HS-27A (cell line): ENCODE measurements at regions not wholly inside any gene's neighbourhood (a gene's known extent, or its start where the extent isn't known, plus 50 kb on each side); places are given as distances from the start of the nearest gene placed in this dataset.
"Not testable (repeated sequence)": the region's sequence is repeated elsewhere in the genome, so short reads cannot be mapped to it uniquely, and the experiment has no call there.

Experiments used
- DNase-seq: peaks from one replicate; pipeline ENCODE4 v3.0.0-alpha.2; 2012; ENCODE audit warnings: low read depth, missing footprints

DNA sequence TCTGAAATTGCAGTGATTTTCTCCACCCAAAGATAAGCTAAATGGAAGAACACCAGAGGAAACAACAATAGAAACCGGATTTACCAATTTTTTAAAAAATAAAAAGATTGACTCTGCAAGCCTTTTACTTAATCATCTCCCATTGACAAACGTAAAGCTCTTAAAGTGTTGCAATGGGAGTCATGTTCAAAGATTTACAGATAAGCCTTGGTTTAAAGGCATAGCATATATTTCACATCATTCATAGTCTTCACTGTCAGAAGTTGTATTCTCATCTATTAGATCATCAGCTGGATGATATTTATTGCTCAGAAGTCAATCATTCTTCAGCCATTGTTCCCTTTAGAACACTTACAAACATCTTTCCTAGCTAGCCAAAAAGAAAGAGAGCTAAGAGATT lies 397.6 kb downstream of the GBE1 start:
- DNase-seq = no peak

DNA sequence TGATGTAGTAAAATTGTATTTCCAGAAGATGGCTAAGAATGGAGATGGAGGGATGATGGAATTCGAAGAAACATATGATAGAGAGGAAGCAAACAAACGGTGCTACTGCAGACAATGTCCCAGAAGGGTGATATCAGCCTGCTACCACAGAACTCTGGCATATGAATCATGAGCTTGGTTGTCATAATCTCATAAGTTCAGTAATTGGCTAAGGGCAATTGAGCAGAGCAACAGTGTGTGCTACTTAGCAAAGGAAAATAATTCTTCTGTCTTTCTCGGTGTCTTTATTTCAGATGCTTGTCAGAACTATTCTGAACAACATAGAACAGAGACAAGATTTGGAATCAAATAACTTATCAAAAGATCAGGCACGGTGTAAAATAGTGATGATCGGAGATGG lies 407.3 kb downstream of the GBE1 start:
- no peak for DNase-seq

- DNase-seq = no peak
These were observed 408.6 kb downstream of the GBE1 start for GRCh38 chr3:81352867-81353266.

GRCh38 chr3:81349816-81350340 lies 411.6 kb downstream of the GBE1 start:
- no peak for DNase-seq

DNA sequence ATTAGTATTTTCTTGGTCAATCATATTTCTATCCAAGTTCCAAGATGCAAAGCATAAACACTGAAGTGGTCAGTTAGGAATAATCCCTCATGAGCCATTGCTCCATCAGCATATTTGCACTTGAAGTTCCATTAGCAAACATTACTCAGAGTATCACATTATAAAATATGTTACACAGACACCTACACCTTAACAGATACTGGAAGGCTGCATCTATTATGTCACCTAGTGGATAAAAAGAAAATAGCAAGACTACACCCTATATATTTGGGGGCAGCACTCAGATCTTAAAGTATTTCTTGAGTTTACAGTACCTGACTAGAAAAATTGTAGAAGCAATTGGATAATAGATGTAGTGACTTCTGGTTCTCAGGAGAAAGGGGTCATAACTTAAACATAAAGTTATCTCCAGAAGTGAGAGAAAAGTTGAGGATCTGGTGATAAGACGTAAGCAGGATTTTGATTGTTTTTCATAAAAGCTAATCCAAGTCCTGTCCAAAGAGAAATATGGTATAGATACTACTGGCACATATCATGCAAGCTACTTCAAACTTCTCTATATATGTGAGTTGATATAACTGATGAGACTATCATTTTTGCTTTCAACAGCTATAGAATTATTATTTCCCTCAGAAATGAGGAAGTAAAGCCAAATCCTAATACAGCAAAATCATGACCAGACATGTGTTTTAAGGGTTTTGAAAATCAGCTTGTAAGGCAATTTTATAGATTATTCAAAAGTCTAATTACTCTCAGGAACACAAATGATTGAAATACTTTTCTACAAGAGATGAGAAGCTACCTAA lies 422.2 kb downstream of the GBE1 start:
- DNase-seq = peak; percentile 14

DNA sequence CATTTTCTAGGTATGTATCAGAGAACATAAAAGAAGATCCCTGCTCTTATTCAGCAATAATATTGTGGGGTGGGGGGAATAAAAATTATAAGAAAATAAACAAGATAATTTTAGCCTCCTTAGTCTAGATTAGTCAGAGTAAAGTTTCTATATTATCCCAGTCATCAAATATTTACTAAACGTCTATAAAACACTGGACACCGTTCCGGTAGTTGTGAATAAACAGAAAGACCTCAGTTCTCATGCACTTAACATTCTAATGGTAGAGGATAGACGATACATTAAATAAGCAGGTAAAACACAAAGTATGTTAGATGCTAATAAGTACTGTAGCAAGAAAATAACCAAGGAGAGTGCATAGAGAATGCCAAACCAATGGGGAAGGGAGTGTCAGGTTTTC lies 425.0 kb downstream of the GBE1 start:
- DNase-seq = no peak

- DNase-seq = not testable (repeated sequence)
These were observed 431.6 kb downstream of the GBE1 start for GRCh38 chr3:81329835-81330234.

DNA sequence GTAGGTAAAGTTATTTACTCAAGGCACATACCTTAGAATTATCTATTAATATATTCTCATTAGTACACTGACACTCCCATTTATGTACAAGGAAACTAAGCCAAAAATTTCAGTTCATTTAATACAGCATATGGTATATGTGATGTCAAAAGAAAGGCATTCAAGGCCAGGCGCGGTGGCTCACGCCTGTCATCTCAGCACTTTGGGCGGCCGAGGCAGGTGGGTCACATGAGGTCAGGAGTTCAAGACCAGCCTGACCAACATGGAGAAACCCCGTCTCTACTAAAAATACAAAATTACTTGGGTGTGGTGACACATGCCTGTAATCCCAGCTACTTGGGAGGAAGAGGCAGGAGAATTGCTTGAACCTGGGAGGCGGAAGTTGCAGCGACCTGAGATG lies 435.2 kb downstream of the GBE1 start:
- no peak for DNase-seq

DNA sequence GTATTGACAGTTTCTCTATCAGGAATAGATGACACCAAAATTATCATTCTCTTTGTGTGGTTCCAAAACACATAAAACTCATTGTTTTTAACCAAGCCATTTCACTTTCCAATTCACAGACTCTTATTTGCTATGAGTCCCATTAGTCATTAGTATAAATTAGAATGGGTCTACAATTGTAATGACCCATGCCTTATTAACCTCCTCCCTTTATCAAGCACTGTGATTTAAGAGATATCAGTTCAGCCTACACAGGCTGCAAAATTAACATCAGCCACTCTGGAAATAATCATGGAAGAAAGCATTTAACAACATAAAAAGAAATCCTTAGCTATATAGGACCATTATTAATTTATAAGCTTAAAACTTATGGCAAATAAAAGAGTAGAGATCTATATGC lies 440.6 kb downstream of the GBE1 start:
- no peak for DNase-seq

- no peak for DNase-seq
These were observed 446.4 kb downstream of the GBE1 start for GRCh38 chr3:81315030-81315429.

GRCh38 chr3:81311321-81311720 lies 450.1 kb downstream of the GBE1 start:
- no peak for DNase-seq

DNA sequence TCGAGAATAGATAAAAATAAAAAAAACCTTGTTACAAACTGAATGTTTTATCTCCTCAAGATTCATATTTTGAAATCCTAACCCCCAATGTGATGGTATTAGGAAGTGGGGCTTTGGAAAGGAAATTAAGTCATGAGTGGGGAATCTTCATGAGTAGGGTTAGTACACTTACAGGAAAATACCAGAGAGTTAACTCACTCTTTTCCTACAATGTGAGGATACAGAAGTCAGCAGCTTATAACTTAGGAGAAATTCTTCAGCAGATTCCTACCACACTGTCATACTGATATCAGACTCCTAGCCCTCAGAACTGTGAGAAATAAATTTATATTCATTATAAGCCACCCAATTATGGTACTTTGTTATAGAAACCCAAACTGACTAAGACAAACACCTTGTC lies 453.1 kb downstream of the GBE1 start:
- DNase-seq = no peak

DNA sequence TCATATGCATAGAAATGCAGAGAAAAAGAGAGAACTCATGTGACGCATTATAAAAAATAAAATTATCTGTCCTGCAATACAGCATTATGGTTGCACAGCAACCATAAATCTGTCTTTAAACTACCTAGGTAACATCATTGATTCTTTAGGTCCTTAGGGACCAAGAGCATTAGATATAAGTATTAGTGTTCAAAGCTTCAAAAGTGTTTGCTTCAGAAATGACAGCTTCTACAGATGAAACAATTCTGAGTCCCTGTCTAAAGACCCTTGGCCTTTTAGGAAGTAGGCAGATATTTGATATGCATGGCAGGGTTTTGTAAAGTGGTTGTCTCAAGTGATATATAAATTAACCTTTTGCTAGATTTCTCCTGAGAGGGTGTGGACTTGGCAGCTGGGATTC lies 454.2 kb downstream of the GBE1 start:
- no peak for DNase-seq

DNA sequence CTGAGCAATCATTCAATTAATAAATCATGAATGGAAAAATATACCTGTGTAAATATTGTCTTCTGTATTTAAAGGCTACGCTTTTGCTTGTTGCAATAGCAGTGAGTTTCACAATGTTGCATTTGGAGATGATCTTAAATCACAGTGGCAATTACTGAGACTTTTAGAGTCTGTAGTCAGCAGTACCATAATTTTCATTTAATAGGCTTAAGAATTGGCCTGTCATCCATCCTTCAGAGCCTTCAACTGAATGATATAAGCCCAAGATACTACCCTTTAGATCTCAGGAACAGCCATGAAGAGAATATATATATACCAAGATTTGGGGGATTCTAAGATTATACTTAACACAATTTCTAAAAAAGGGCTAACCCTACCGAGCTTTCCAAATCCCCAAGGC lies 458.1 kb downstream of the GBE1 start:
- no peak for DNase-seq

DNA sequence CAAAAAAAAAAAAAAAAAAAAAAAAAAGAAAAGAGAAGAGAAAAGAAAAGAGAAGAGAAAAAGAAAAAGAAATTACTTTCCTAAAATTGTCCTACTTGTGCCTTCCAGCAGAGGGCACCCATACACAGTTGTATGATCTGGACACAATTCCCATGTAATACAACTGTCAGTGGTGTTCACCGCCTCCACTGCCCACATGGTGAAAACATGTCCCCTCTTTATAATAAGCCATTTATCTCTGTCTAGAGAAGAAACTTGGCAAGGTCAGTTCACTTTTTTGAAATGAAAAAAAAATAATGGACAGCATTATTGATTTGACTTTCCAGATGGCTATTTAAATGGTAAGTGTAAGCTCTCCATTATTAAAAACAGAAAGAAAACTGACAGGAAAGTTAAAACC lies 459.4 kb downstream of the GBE1 start:
- DNase-seq = no peak

DNA sequence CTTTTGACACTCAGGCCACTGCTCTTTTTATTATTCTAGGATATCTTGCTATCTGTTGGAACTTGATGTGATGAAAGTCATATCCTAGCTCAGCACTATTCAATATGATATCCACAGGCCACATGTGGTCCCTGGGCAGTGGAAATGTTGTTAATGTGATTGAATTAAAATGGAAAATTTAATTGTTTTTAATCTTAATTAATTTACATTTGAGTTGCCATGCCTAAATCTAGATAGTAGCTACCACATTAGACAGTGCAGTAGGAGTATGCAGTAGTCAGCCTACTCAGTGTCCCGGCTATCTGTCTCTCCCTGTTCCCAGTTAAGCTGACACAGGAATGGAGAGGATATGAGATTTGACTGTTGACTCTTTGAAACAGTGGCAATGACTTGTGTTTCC lies 460.2 kb downstream of the GBE1 start:
- DNase-seq = no peak

- DNase-seq = no peak
These were observed 461.0 kb downstream of the GBE1 start for GRCh38 chr3:81300324-81300927.

DNA sequence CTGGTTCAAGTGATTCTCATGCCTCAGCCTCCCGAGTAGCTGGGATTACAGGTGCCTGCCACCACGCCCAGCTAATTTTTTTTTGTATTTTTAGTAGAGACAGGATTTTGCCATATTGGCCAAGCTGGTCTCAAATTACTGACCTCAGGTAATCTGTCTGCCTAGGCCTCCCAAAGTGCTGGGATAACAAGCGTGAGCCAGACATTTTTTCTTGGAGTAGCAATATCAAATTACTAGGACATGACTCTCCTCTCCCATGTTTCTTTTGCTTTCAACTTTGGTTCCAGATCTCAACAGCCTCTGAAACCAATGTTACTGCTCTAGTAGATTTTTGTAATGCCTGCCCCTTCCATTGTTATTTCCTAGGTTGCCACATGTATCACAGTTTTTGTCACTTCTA lies 462.0 kb downstream of the GBE1 start:
- DNase-seq = no peak

- DNase-seq = no peak
These were observed 465.4 kb downstream of the GBE1 start for GRCh38 chr3:81295906-81296577.

- no peak for DNase-seq
These were observed 468.3 kb downstream of the GBE1 start for GRCh38 chr3:81293156-81293555.

- DNase-seq = no peak
These were observed 469.9 kb downstream of the GBE1 start for GRCh38 chr3:81291586-81291985.

- DNase-seq = no peak
These were observed 471.8 kb downstream of the GBE1 start for GRCh38 chr3:81289676-81290075.
